HG02870 (cell line): ENCODE measurements at regions not wholly inside any gene's neighbourhood (a gene's known extent, or its start where the extent isn't known, plus 50 kb on each side); places are given as distances from the start of the nearest gene placed in this dataset.
"Not testable (repeated sequence)": the region's sequence is repeated elsewhere in the genome, so short reads cannot be mapped to it uniquely, and the experiment has no call there.

ENCODE experiments used
- ATAC-seq: cut with Tn5 transposase; IDR thresholded peaks from one replicate; pipeline ENCODE4 v1.9.1; 2021; ENCODE audit warnings: mild to moderate bottlenecking, moderate library complexity; ENCODE audit not compliant: unreplicated experiment

- not testable (repeated sequence) for ATAC-seq
Observed at GRCh38 chr15:69928890-69929289, 168.8 kb downstream of the TLE3 start.

GRCh38 chr15:69929905-69930630 is 167.6 kb downstream of the TLE3 start:
- ATAC-seq = no peak

DNA sequence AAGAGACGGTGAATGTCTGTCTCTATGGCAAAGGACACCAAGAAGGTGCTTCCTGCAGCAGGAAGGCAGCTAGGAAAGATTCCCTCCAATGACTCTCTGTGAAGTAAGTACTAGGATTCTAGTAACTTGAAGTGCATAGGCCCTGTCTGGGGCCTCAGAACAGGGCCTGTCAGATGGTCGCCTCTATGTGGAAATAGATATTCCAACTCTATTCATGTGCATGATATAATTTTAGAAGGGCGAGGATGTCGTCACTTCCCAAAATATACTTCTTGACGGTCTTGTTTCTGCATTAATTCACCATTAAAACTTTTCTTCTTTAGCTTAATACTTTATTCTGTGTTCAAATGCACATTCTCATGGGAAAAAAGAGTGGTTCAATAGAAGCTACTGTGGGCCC is 167.0 kb downstream of the TLE3 start:
- no peak for ATAC-seq

- ATAC-seq = no peak
Observed at GRCh38 chr15:69931156-69931555, 166.6 kb downstream of the TLE3 start.

DNA sequence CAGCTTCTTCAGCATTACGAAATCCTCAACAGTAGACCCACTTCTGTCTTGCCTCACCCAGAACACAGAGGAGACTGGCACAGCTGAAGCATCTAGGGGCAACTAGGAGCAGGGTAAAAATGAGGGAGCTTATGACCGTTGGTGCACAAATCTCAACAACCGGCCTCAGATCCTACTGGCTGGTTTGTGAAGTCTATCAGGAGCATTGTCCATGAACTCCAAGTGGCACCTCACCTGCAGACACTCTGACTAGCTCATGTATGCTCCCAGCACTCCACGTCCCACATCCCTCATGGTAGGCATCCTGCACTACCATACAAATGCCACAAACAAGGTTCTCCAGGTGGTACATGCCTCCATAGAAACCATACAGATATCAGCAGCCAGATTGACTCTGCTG is 163.1 kb downstream of the TLE3 start:
- ATAC-seq = no peak

DNA sequence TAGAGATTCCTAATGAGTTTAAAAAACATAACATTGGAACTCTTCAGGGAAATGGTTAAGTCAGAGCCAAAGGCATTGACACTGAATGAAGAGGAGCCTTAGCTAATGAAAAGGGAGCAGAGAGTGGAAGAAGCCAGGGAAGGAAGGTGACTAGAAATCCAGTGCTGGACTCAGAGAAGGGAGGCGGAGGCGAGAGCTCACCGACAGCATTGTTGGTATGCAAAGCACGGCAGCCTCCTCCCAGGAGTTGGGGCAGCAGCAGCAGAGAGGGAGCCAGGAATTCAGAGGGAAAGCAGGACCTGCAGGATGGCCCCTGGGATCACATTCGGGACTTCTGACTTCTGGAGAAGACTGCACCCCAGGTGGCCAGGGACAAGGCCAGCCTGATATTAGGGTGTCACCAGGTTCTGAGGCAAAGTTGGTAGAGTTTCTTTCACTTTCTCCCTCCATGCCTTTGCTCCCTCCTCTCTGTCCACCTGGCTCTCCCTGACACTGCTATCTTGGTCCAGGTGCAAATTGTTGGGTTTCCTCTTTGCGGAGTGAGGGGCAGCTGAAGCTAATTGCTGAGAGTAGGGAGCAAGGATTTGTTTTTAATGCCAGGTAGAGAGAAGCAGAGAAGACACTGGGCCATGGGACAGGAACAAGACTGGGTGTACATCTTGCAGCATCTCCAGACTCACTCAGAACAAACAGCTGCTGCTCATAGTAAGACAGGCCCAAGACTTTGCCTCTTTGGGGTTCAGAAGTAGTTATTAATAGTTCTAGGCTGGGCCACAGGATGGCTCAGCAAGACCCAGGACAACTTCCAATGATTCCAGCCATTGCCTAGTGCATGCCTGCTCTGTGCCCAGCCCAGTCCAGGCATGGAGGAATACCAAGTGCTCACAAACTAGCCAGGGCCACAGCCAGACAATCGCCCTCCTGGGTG is 157.9 kb downstream of the TLE3 start:
- ATAC-seq = no peak

DNA sequence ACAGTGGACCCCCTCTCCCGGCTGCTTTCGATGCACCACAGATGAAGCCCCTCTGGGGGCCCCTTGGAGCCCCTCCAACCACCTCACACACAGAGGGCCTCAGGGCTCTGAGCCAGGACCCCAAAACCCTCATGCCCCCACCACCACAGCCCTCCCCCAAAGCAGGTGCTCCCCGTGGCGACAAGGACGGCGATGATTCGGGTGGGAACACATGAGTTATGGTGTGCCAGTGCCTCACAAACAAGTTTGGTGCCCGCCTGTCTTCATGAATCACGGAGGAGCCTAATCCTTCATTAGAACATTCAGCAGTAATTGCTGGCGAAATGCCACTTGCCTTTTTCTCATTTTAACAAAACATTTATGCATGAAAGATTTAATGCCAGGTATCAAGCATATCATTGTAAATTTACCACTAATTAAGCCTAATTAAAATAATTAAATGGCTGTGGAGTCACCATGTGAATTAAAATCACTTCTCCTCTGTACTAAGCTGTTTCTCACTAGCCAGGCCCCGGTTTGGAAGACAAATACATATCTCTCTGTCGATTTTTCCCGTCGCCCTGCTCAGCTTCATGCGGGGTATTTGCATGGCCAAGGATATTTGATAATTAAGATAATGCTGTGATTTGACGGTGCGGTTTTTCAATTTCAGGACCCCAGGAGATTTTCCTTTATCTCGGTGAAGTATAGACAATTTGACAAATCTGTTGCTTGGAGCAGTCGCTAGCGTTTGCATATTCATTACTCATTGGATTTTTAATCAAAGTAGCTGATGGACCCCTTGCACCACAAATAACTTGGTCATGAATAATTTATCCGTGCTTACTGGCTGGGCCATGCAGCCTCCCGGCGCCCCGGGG is 157.0 kb downstream of the TLE3 start:
- ATAC-seq = no peak

- ATAC-seq = no peak
Observed at GRCh38 chr15:69941301-69941605, 156.5 kb downstream of the TLE3 start.

DNA sequence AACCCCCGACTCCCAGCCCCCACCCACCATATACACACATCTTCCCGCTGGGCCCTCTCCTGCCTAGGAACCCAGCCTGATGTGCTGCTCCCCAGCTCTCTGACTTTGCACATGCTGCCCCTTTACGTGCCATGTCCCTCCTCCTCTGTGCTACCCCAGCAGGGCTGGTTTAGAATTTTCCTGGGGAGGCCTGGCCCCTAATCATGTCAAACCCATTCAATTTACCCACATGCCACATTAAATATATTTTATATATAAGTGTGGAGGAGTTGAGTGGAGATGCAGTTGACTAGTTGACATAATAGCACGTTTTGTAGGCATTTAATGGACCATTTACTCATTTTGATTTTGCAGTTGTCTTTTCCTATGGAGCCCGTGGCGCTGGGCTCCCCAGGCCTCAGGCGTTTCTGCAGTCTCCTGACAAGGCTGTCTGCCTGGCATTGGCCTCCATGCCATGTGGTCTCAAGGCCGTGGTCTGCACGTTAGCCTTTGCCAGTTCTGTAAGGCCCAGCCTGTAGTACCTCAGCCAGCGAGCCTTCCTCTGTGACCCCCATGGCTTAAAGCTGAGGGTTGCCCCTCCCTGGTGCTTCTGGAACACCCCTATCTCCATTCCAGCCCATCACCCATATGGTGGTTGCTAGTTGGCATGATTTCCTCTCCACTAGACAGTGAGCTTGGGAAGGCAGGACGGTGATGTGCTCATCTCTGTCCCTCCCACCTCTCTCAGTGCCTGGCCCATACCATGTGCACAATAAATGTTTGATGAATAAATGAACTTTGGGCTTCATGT is 155.8 kb downstream of the TLE3 start:
- no peak for ATAC-seq

- no peak for ATAC-seq
Observed at GRCh38 chr15:69943637-69944036, 154.1 kb downstream of the TLE3 start.

- ATAC-seq = no peak
Observed at GRCh38 chr15:69945729-69946128, 152.0 kb downstream of the TLE3 start.

DNA sequence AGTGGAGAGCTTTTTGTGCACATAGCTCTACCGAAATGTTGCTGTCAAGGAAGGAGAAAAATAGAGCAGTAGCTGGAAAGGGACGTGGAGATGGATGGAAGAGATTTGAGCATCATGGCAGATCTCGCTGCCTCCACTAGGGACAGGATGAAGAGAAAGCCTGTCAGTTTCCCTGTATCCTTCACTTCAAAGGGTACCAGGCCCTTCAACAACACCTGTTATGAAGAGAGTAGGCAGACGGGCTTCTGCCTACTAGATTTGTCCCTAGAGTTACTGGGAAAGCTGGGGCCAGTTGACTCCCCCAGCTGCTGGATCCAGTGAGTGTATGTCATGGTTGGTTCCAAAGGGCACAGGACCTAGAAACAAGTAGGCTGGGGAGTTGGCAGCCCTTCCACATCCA is 150.8 kb downstream of the TLE3 start:
- no peak for ATAC-seq

GRCh38 chr15:69947394-69947793 is 150.3 kb downstream of the TLE3 start:
- ATAC-seq = no peak

GRCh38 chr15:69949485-69949884 is 148.2 kb downstream of the TLE3 start:
- ATAC-seq = no peak

GRCh38 chr15:69951256-69951897 is 146.3 kb downstream of the TLE3 start:
- no peak for ATAC-seq

GRCh38 chr15:69951898-69952555 is 145.7 kb downstream of the TLE3 start:
- no peak for ATAC-seq

- no peak for ATAC-seq
Observed at GRCh38 chr15:69953051-69953450, 144.7 kb downstream of the TLE3 start.

- no peak for ATAC-seq
Observed at GRCh38 chr15:69953816-69954215, 143.9 kb downstream of the TLE3 start.

- no peak for ATAC-seq
Observed at GRCh38 chr15:69954666-69955065, 143.1 kb downstream of the TLE3 start.
